ENCODE measurements at regions not wholly inside any gene's neighbourhood (a gene's known extent, or its start where the extent isn't known, plus 50 kb on each side); places are given as distances from the start of the nearest gene placed in this dataset.

GRCh38 chr1:29384496-29385015, 148.2 kb downstream of the PTPRU start:
- DNase-seq (ENCODE audit: low spot score in 2 of 2), result no peak
- Histone ChIP-seq H3K27me3 (ENCODE audit: low read depth) (peaks cover 2% of the 10 kb centered on the region; the same call in 1 of the 2 replicates), H3K9me3 (peaks cover 4% of the 10 kb centered on the region; the same call in 1 of the 2 replicates), H3K4me3 (no peak overlapping the region), H3K36me3 (replicated peaks) (no peaks in the 10 kb centered on the region), H3K4me1 (no peaks in the 10 kb centered on the region; the same call in 1 of the 2 replicates)
- in situ Hi-C loops (cut with MboI; ENCODE audit: low sequenced_read_pairs), result loop anchor here (25.0 kb wide), 1 partner anchor 703 kb away; no protein-coding TSS in a partner anchor

- in situ Hi-C loops (cut with MboI; ENCODE audit: low sequenced_read_pairs), result loop anchor here (25.0 kb wide), 1 partner anchor 703 kb away; no protein-coding TSS in a partner anchor
- Histone ChIP-seq H3K27me3 (ENCODE audit: low read depth) (peaks cover 2% of the 10 kb centered on the region; the same call in 1 of the 2 replicates), H3K36me3 (replicated peaks) (no peaks in the 10 kb centered on the region), H3K4me1 (no peaks in the 10 kb centered on the region; the same call in 1 of the 2 replicates), H3K9me3 (peaks cover 10% of the 10 kb centered on the region), H3K4me3 (no peak overlapping the region)
- no peak for DNase-seq (ENCODE audit: low spot score in 2 of 2)
Measured at GRCh38 chr1:29383746-29384371, 147.5 kb downstream of the PTPRU start.

- in situ Hi-C loops (cut with MboI; ENCODE audit: low sequenced_read_pairs), result loop anchor here (25.0 kb wide), 1 partner anchor 704 kb away; no protein-coding TSS in a partner anchor
Measured at GRCh38 chr1:29382851-29383745, 146.8 kb downstream of the PTPRU start.

DNA sequence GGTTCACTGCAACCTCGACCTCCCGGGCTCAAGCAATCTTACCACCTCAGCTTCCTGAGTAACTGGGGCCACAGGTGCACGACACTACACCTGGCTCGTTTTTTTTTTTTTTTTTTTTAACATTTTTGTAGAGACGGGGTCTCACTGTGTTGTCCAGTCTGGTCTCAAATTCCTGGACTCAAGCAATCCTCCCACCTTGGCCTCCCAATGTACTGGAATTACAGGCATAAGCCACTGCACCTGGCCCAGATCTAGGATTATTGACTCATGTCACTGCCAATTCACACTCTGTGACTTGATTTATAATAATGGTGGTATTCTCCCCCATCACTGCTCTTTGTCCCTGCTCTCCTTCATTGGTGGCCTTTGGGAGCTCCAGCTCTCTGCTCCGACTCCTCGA, 145.1 kb downstream of the PTPRU start:
- DNase-seq (ENCODE audit: low spot score in 2 of 2), result no peak
- in situ Hi-C loops (cut with MboI; ENCODE audit: low sequenced_read_pairs), result loop anchor here (25.0 kb wide), 1 partner anchor 706 kb away; no protein-coding TSS in a partner anchor
- H3K4me3 ChIP-seq, result no peak overlapping the region

More at GRCh38 chr1:29382851-29383745, 146.8 kb downstream of the PTPRU start:
- Histone ChIP-seq H3K9me3 (peaks cover 16% of the 10 kb centered on the region), H3K36me3 (replicated peaks) (no peaks in the 10 kb centered on the region), H3K4me3 (no peak overlapping the region), H3K27me3 (ENCODE audit: low read depth) (peaks cover 2% of the 10 kb centered on the region; the same call in 1 of the 2 replicates), H3K4me1 (no peaks in the 10 kb centered on the region; the same call in 1 of the 2 replicates)
- no peak for DNase-seq (ENCODE audit: low spot score in 2 of 2)

GRCh38 chr1:29380532-29380931, 144.2 kb downstream of the PTPRU start:
- in situ Hi-C loops (cut with MboI; ENCODE audit: low sequenced_read_pairs), result loop anchor here (25.0 kb wide), 1 partner anchor 707 kb away; no protein-coding TSS in a partner anchor
- no peak for DNase-seq (ENCODE audit: low spot score in 2 of 2)

More for the DNA sequence above, 145.1 kb downstream of the PTPRU start:
- H3K27me3 ChIP-seq (ENCODE audit: low read depth), result peaks cover 2% of the 10 kb centered on the region; the same call in 1 of the 2 replicates
- H3K4me1 ChIP-seq, result no peaks in the 10 kb centered on the region; the same call in 1 of the 2 replicates
- peaks cover 16% of the 10 kb centered on the region for H3K9me3 ChIP-seq
- no peaks in the 10 kb centered on the region for H3K36me3 ChIP-seq (replicated peaks)

GRCh38 chr1:29379443-29380073, 143.2 kb downstream of the PTPRU start:
- no peaks in the 10 kb centered on the region for H3K27me3 ChIP-seq (ENCODE audit: low read depth)
- in situ Hi-C loops (cut with MboI; ENCODE audit: low sequenced_read_pairs), result loop anchor here (25.0 kb wide), 1 partner anchor 708 kb away; no protein-coding TSS in a partner anchor

More at GRCh38 chr1:29380532-29380931, 144.2 kb downstream of the PTPRU start:
- Histone ChIP-seq H3K4me3 (no peak overlapping the region), H3K9me3 (peaks cover 16% of the 10 kb centered on the region), H3K36me3 (replicated peaks) (no peaks in the 10 kb centered on the region), H3K27me3 (ENCODE audit: low read depth) (no peaks in the 10 kb centered on the region), H3K4me1 (no peaks in the 10 kb centered on the region)

More at GRCh38 chr1:29379443-29380073, 143.2 kb downstream of the PTPRU start:
- peaks cover 16% of the 10 kb centered on the region for H3K9me3 ChIP-seq
- H3K36me3 ChIP-seq (replicated peaks), result no peaks in the 10 kb centered on the region
- H3K4me3 ChIP-seq, result no peak overlapping the region
- no peaks in the 10 kb centered on the region for H3K4me1 ChIP-seq
- peak; percentile 44 to 62 for DNase-seq (ENCODE audit: low spot score in 2 of 2)

All from HAP-1 (cell line).